H1 (cell line): ENCODE measurements at regions not wholly inside any gene's neighbourhood (a gene's known extent, or its start where the extent isn't known, plus 50 kb on each side); places are given as distances from the start of the nearest gene placed in this dataset.

Experiments used
- CHD7 ChIP-seq: fragments of 300-600 bp; sonication (generic); IDR thresholded peaks from 2 replicates; pipeline ENCODE4 v1.7.1; 2012; ENCODE audit warnings: low read length, moderate library complexity, mild to moderate bottlenecking, inconsistent platforms; ENCODE audit not compliant: insufficient replicate concordance
- HDAC2 ChIP-seq, 2 experiments: fragments of 300-600 bp in 1 of 2; sonication (generic) in 1 of 2; IDR thresholded peaks; 2 replicates each; pipeline ENCODE4 v1.6.1; 2011 to 2012; ENCODE audit warnings: low read depth in 2 of 2, low read length in 2 of 2, mild to moderate bottlenecking in 2 of 2, moderate library complexity in 2 of 2, borderline replicate concordance in 1 of 2, inconsistent platforms in 1 of 2
- POLR2A ChIP-seq, 2 experiments: IDR thresholded peaks; 1 replicate in 1 of 2; 2 replicates in 1 of 2; pipeline ENCODE4 v1.6.1; 2011; ENCODE audit warnings: low read depth in 2 of 2, low read length in 2 of 2, mild to moderate bottlenecking in 2 of 2; ENCODE audit errors: control extremely low read depth in 1 of 2
- RFX5 ChIP-seq: IDR thresholded peaks from 2 replicates; pipeline ENCODE4 v1.6.1; 2011; ENCODE audit warnings: low read depth, low read length, improper control_type of control experiment, borderline replicate concordance
- TAF7 ChIP-seq: optimal IDR thresholded peaks from 2 replicates; pipeline ENCODE3; 2011; ENCODE audit warnings: low read depth, mild to moderate bottlenecking, inconsistent platforms, low read length, moderate library complexity, borderline replicate concordance
- TBP ChIP-seq: IDR thresholded peaks from 2 replicates; pipeline ENCODE4 v1.6.1; 2011; ENCODE audit warnings: low read depth, low read length, improper control_type of control experiment
- TF ChIP-seq, protein P1 (sequence below), 3 experiments: IDR thresholded peaks; 1 replicate in 2 of 3; 2 replicates in 1 of 3; pipeline versions ENCODE4 v1.5.1 to v1.6.1; 2011; ENCODE audit warnings: low read length in 3 of 3, mild to moderate bottlenecking in 3 of 3, inconsistent platforms in 2 of 3, low read depth in 1 of 3, moderate library complexity in 1 of 3; ENCODE audit not compliant: insufficient read depth in 1 of 3; ENCODE audit errors: control extremely low read depth in 1 of 3

GRCh38 chr18:27713738-27714095 is 463.2 kb downstream of the CDH2 start (continued):
- TF ChIP-seq CHD7: no peak
- TF ChIP-seq, protein P1, sequence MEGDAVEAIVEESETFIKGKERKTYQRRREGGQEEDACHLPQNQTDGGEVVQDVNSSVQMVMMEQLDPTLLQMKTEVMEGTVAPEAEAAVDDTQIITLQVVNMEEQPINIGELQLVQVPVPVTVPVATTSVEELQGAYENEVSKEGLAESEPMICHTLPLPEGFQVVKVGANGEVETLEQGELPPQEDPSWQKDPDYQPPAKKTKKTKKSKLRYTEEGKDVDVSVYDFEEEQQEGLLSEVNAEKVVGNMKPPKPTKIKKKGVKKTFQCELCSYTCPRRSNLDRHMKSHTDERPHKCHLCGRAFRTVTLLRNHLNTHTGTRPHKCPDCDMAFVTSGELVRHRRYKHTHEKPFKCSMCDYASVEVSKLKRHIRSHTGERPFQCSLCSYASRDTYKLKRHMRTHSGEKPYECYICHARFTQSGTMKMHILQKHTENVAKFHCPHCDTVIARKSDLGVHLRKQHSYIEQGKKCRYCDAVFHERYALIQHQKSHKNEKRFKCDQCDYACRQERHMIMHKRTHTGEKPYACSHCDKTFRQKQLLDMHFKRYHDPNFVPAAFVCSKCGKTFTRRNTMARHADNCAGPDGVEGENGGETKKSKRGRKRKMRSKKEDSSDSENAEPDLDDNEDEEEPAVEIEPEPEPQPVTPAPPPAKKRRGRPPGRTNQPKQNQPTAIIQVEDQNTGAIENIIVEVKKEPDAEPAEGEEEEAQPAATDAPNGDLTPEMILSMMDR (IDR thresholded peaks at IDR 0.05; ENCODE audit: control extremely low read depth in 1 of 3, insufficient read depth in 1 of 3, low read depth in 1 of 3, low read length in 3 of 3): no peak
- TF ChIP-seq POLR2A (IDR thresholded peaks at IDR 0.05; ENCODE audit: control extremely low read depth in 1 of 2, low read depth in 2 of 2, low read length in 2 of 2): no peak
- no peak for TF ChIP-seq TBP
- TF ChIP-seq HDAC2 (IDR thresholded peaks at IDR 0.05; ENCODE audit: borderline replicate concordance in 1 of 2, low read depth in 2 of 2, low read length in 2 of 2): no peak
- no peak for TF ChIP-seq TAF7
- TF ChIP-seq RFX5: no peak
